ENCODE measurements at regions not wholly inside any gene's neighbourhood (a gene's known extent, or its start where the extent isn't known, plus 50 kb on each side); places are given as distances from the start of the nearest gene placed in this dataset.

- no peaks in the 10 kb centered on the region for H3K36me3 ChIP-seq (ENCODE audit: control insufficient read depth in 1 of 2, insufficient read depth in 2 of 2, low read length in 2 of 2)
- intact Hi-C loops (cut with micrococcal nuclease) = no loop called here
- no peak overlapping the region for H2AFZ ChIP-seq (ENCODE audit: low read depth, low read length, poor library complexity, severe bottlenecking)
- H3K9me3 ChIP-seq (ENCODE audit: control insufficient read depth in 1 of 2, insufficient read depth in 1 of 2, low read depth in 1 of 2, low read length in 2 of 2) = no peaks in the 10 kb centered on the region
- no peak overlapping the region for H3K27ac ChIP-seq (ENCODE audit: low read depth, low read length)
- CTCF ChIA-PET = no interaction called here
- no peak for TF ChIP-seq ATF3 (IDR thresholded peaks at IDR 0.05)
- no peak for TF ChIP-seq EZH2phosphoT487 (IDR thresholded peaks at IDR 0.05; ENCODE audit: borderline replicate concordance)
- TF ChIP-seq SP1 (IDR thresholded peaks at IDR 0.05; ENCODE audit: low read depth) = no peak
- TF ChIP-seq ZBTB33 (IDR thresholded peaks at IDR 0.05; ENCODE audit: extremely low read depth, insufficient replicate concordance, low read length) = no peak
- no peak for TF ChIP-seq MAX (IDR thresholded peaks at IDR 0.05)
- TF ChIP-seq ZFX (IDR thresholded peaks at IDR 0.05) = no peak
- TF ChIP-seq POLR2A (IDR thresholded peaks at IDR 0.05; ENCODE audit: borderline replicate concordance, extremely low read depth, insufficient read depth, insufficient read length) = no peak
- ATAC-seq (no peak), DNase-seq (ENCODE audit: low read depth, low spot score) (no peak)
- no peaks in the 10 kb centered on the region for H3K4me1 ChIP-seq (ENCODE audit: control insufficient read depth in 1 of 2, insufficient read depth in 2 of 2, low read length in 2 of 2)
- no peaks in the 10 kb centered on the region for H3K79me2 ChIP-seq (ENCODE audit: insufficient read depth, low read length)
- H3K9ac ChIP-seq (ENCODE audit: low read length) = no peak overlapping the region
- POLR2A ChIA-PET = no interaction called here
- peaks cover 45% of the 10 kb centered on the region for H3K27me3 ChIP-seq (ENCODE audit: insufficient read depth, low read length)
- RAD21 ChIA-PET (ENCODE audit: low non-redundant PET in 1 of 2, low total read pairs in 2 of 2, uncharacterized antibody in 2 of 2, unreplicated experiment in 2 of 2) = no interaction called here
- H4K20me1 ChIP-seq (ENCODE audit: insufficient read depth) = no peaks in the 10 kb centered on the region
- no peaks in the 10 kb centered on the region for H3K9me2 ChIP-seq (ENCODE audit: insufficient read depth)
- no TSS peak for BruUV-seq (replicated peaks)
- no peak overlapping the region for H3K4me3 ChIP-seq (replicated peaks in 1 of 2; ENCODE audit: low read depth in 1 of 2, low read length in 2 of 2)
- no peak overlapping the region for H3K4me2 ChIP-seq (ENCODE audit: low read length)
Observed at GRCh38 chr1:29767088-29767685, 530.9 kb downstream of the PTPRU start.

- Histone ChIP-seq H3K9me3 (ENCODE audit: control insufficient read depth in 1 of 2, insufficient read depth in 1 of 2, low read depth in 1 of 2, low read length in 2 of 2) (no peaks in the 10 kb centered on the region), H3K36me3 (ENCODE audit: control insufficient read depth in 1 of 2, insufficient read depth in 2 of 2, low read length in 2 of 2) (no peaks in the 10 kb centered on the region), H2AFZ (ENCODE audit: low read depth, low read length, poor library complexity, severe bottlenecking) (no peak overlapping the region), H3K4me3 (replicated peaks in 1 of 2; ENCODE audit: low read depth in 1 of 2, low read length in 2 of 2) (no peak overlapping the region), H4K20me1 (ENCODE audit: insufficient read depth) (no peaks in the 10 kb centered on the region), H3K4me1 (ENCODE audit: control insufficient read depth in 1 of 2, insufficient read depth in 2 of 2, low read length in 2 of 2) (no peaks in the 10 kb centered on the region), H3K4me2 (ENCODE audit: low read length) (no peak overlapping the region), H3K9me2 (ENCODE audit: insufficient read depth) (no peaks in the 10 kb centered on the region), H3K9ac (ENCODE audit: low read length) (no peak overlapping the region), H3K79me2 (ENCODE audit: insufficient read depth, low read length) (no peaks in the 10 kb centered on the region), H3K27me3 (ENCODE audit: insufficient read depth, low read length) (peaks cover 40% of the 10 kb centered on the region), H3K27ac (ENCODE audit: low read depth, low read length) (no peak overlapping the region)
- ATAC-seq (no peak), DNase-seq (ENCODE audit: low read depth, low spot score) (no peak)
- CTCF ChIA-PET = no interaction called here
- RAD21 ChIA-PET (ENCODE audit: low non-redundant PET in 1 of 2, low total read pairs in 2 of 2, uncharacterized antibody in 2 of 2, unreplicated experiment in 2 of 2) = no interaction called here
- intact Hi-C loops (cut with micrococcal nuclease) = no loop called here
- POLR2A ChIA-PET = no interaction called here
- BruUV-seq (replicated peaks) = no TSS peak
- no peak for TF ChIP-seq CTCF (IDR thresholded peaks at IDR 0.05 in 2 of 3, conservative IDR thresholded peaks at IDR 0.05 in 1 of 3; ENCODE audit: borderline replicate concordance in 1 of 3, insufficient read depth in 1 of 3, low read depth in 2 of 3, low read length in 2 of 3)
- TF ChIP-seq ATF3 (IDR thresholded peaks at IDR 0.05) = no peak
- no peak for TF ChIP-seq YY1 (IDR thresholded peaks at IDR 0.05; ENCODE audit: extremely low read depth, insufficient replicate concordance, low read depth, low read length)
- TF ChIP-seq EZH2phosphoT487 (IDR thresholded peaks at IDR 0.05; ENCODE audit: borderline replicate concordance) = no peak
- no peak for TF ChIP-seq ZBTB33 (IDR thresholded peaks at IDR 0.05; ENCODE audit: extremely low read depth, insufficient replicate concordance, low read length)
- no peak for TF ChIP-seq FOSL1 (IDR thresholded peaks at IDR 0.05; ENCODE audit: low read depth)
- TF ChIP-seq ZNF274 (IDR thresholded peaks at IDR 0.05; ENCODE audit: low read depth, low read length) = no peak
- TF ChIP-seq SIN3A (IDR thresholded peaks at IDR 0.05; ENCODE audit: low read depth) = no peak
- no peak for TF ChIP-seq EZH2 (IDR thresholded peaks at IDR 0.05)
Observed at GRCh38 chr1:29762635-29763034, 526.3 kb downstream of the PTPRU start.

Data from HCT116 (cell line).